IMR-90 (cell line): ENCODE measurements at regions not wholly inside any gene's neighbourhood (a gene's known extent, or its start where the extent isn't known, plus 50 kb on each side); places are given as distances from the start of the nearest gene placed in this dataset.

Experiments
- ATAC-seq: fragments of 200-7000 bp; cut with Tn5 transposase; 2 replicates; pipeline ENCODE4 v1.9.1; 2020; ENCODE audit warnings: low read depth, mild to moderate bottlenecking, moderate library complexity
- BruUV-seq: library from RNA; stranded (reverse); fragments of 400-500 nt; replicated peaks from 2 replicates; lab custom pipeline; 2021; lab: Mats Ljungman, UMichigan
- CTCF ChIA-PET: fragments of 300-600 bp; formaldehyde crosslinking; extraction: SDS; loops from one replicate; lab custom pipeline; 2021; ENCODE audit warnings: antibody characterized with exemption; lab: Yijun Ruan, JAX
- POLR2A ChIA-PET: fragments of 300-600 bp; sonication (Branson Sonifier 250); formaldehyde crosslinking; loops from one replicate; lab custom pipeline; 2022; ENCODE audit warnings: antibody characterized with exemption; ENCODE audit not compliant: unreplicated experiment; lab: Charles Lee
- DNase-seq: peaks from one replicate; pipeline ENCODE4 v3.0.0; 2013
- H2AFZ ChIP-seq: replicated peaks from 2 replicates; pipeline ENCODE3; 2013; ENCODE audit warnings: low read length, mild to moderate bottlenecking; ENCODE audit not compliant: poor library complexity
- H2AK5ac ChIP-seq: 2 replicates; pipeline ENCODE4 v1.6.1; 2013; ENCODE audit warnings: low read depth, low read length, inconsistent platforms
- H2AK9ac ChIP-seq: replicated peaks from 2 replicates; pipeline ENCODE3; 2013; ENCODE audit warnings: mild to moderate bottlenecking, low read depth, low read length, moderate library complexity; ENCODE audit not compliant: poor library complexity
- H2BK120ac ChIP-seq: 2 replicates; pipeline ENCODE4 v1.6.1; 2013; ENCODE audit warnings: low read depth, low read length, inconsistent platforms
- H2BK15ac ChIP-seq: 3 replicates; pipeline ENCODE4 v1.6.1; 2013; ENCODE audit warnings: low read depth, low read length, inconsistent platforms
- H2BK20ac ChIP-seq: 2 replicates; pipeline ENCODE4 v1.6.1; 2013; ENCODE audit warnings: low read depth, mild to moderate bottlenecking, inconsistent platforms, low read length, moderate library complexity
- H2BK5ac ChIP-seq: 2 replicates; pipeline ENCODE4 v1.6.1; 2013; ENCODE audit warnings: mild to moderate bottlenecking, low read depth, low read length, inconsistent platforms; ENCODE audit not compliant: poor library complexity, severe bottlenecking
- H3K14ac ChIP-seq: replicated peaks from 2 replicates; pipeline ENCODE4 v1.6.1; 2013; ENCODE audit warnings: low read depth, low read length, inconsistent platforms
- H3K18ac ChIP-seq: 2 replicates; pipeline ENCODE4 v1.6.1; 2013; ENCODE audit warnings: low read depth, low read length, control low read depth
- H3K23ac ChIP-seq: 2 replicates; pipeline ENCODE4 v1.6.1; 2013; ENCODE audit warnings: low read depth, low read length, inconsistent platforms
- H3K27ac ChIP-seq: 2 replicates; pipeline ENCODE4 v1.5.1; 2013; ENCODE audit warnings: mild to moderate bottlenecking, control low read depth, low read length; ENCODE audit not compliant: insufficient read depth
- H3K27me3 ChIP-seq: 2 replicates; pipeline ENCODE4 v1.6.1; 2013; ENCODE audit warnings: low read length; ENCODE audit not compliant: control insufficient read depth, insufficient read depth
- H3K36me3 ChIP-seq: 2 replicates; pipeline ENCODE4 v1.6.1; 2013; ENCODE audit warnings: low read length, mixed read lengths; ENCODE audit not compliant: control insufficient read depth, insufficient read depth
- H3K4ac ChIP-seq: 2 replicates; pipeline ENCODE4 v1.6.1; 2013; ENCODE audit warnings: low read depth, low read length, inconsistent platforms
- H3K4me1 ChIP-seq: 2 replicates; pipeline ENCODE4 v1.6.1; 2013; ENCODE audit warnings: low read length, mixed read lengths; ENCODE audit not compliant: control insufficient read depth, insufficient read depth
- H3K4me2 ChIP-seq: 2 replicates; pipeline ENCODE4 v1.6.1; 2013; ENCODE audit warnings: low read depth, mild to moderate bottlenecking, control low read depth, low read length, moderate library complexity
- H3K4me3 ChIP-seq: 2 replicates; pipeline ENCODE4 v1.5.1; 2013; ENCODE audit warnings: low read depth, mild to moderate bottlenecking, control low read depth, low read length, moderate library complexity; ENCODE audit not compliant: insufficient read depth
- H3K56ac ChIP-seq: 2 replicates; pipeline ENCODE4 v1.6.1; 2013; ENCODE audit warnings: low read length, inconsistent platforms; ENCODE audit not compliant: insufficient read depth; ENCODE audit errors: extremely low read depth
- H3K79me1 ChIP-seq, 2 experiments: 2 replicates each; pipeline ENCODE4 v1.6.1; 2013; ENCODE audit warnings: low read length in 2 of 2, inconsistent platforms in 1 of 2, low read depth in 1 of 2
- H3K9ac ChIP-seq: 2 replicates; pipeline ENCODE4 v1.6.1; 2013; ENCODE audit warnings: low read depth, low read length, control low read depth
- H3K9me1 ChIP-seq: 2 replicates; pipeline ENCODE4 v1.6.1; 2013; ENCODE audit warnings: low read length, inconsistent platforms; ENCODE audit not compliant: insufficient read depth
- H3K9me3 ChIP-seq: 2 replicates; pipeline ENCODE4 v1.6.1; 2013; ENCODE audit warnings: low read length; ENCODE audit not compliant: control insufficient read depth, insufficient read depth
- H4K20me1 ChIP-seq: 2 replicates; pipeline ENCODE4 v1.6.1; 2013; ENCODE audit warnings: low read length, inconsistent platforms; ENCODE audit not compliant: insufficient read depth
- H4K5ac ChIP-seq: 2 replicates; pipeline ENCODE4 v1.6.1; 2013; ENCODE audit warnings: mild to moderate bottlenecking, low read depth, low read length, control low read depth
- H4K8ac ChIP-seq, 2 experiments: 2 replicates each; pipeline ENCODE4 v1.6.1; 2013; ENCODE audit warnings: low read depth in 2 of 2, low read length in 2 of 2, control low read depth in 1 of 2, inconsistent platforms in 1 of 2
- H4K91ac ChIP-seq: 2 replicates; pipeline ENCODE4 v1.6.1; 2013; ENCODE audit warnings: low read depth, low read length, inconsistent platforms; ENCODE audit not compliant: insufficient read depth
- BHLHE40 ChIP-seq: fragments of 150-350 bp; IDR thresholded peaks from 2 replicates; pipeline ENCODE4 v1.6.1; 2016; ENCODE audit warnings: mild to moderate bottlenecking, low read depth, low read length
- CEBPB ChIP-seq: IDR thresholded peaks from 2 replicates; pipeline ENCODE4 v1.6.1; 2012; ENCODE audit warnings: low read depth, low read length, improper control_type of control experiment
- CHD1 ChIP-seq: IDR thresholded peaks from 2 replicates; pipeline ENCODE4 v1.6.1; 2012; ENCODE audit warnings: low read depth, low read length, improper control_type of control experiment
- ELK1 ChIP-seq: fragments of 150-350 bp; IDR thresholded peaks from 2 replicates; pipeline ENCODE4 v1.6.1; 2016; ENCODE audit warnings: low read depth, mild to moderate bottlenecking, low read length, moderate library complexity, borderline replicate concordance
- FOS ChIP-seq: fragments of 150-350 bp; IDR thresholded peaks from 2 replicates; pipeline ENCODE4 v1.6.1; 2016; ENCODE audit warnings: low read depth, low read length
- MAFK ChIP-seq: IDR thresholded peaks from 2 replicates; pipeline ENCODE4 v1.6.1; 2012; ENCODE audit warnings: low read depth, low read length, improper control_type of control experiment
- MAZ ChIP-seq: IDR thresholded peaks from 2 replicates; pipeline ENCODE4 v1.6.1; 2012; ENCODE audit warnings: low read depth, mild to moderate bottlenecking, low read length, improper control_type of control experiment, moderate library complexity, borderline replicate concordance
- MXI1 ChIP-seq: IDR thresholded peaks from 2 replicates; pipeline ENCODE4 v1.6.1; 2012; ENCODE audit warnings: low read depth, mild to moderate bottlenecking, low read length, moderate library complexity, borderline replicate concordance
- NFE2L2 ChIP-seq: fragments of 150-350 bp; IDR thresholded peaks from 2 replicates; pipeline ENCODE4 v1.6.1; 2016; ENCODE audit warnings: low read depth, mild to moderate bottlenecking, low read length
- POLR2A ChIP-seq: IDR thresholded peaks from 2 replicates; pipeline ENCODE4 v1.6.1; 2012; ENCODE audit warnings: mild to moderate bottlenecking, low read depth, low read length
- RAD21 ChIP-seq: IDR thresholded peaks from 2 replicates; pipeline ENCODE4 v1.6.1; 2012; ENCODE audit warnings: low read length, improper control_type of control experiment
- RCOR1 ChIP-seq: IDR thresholded peaks from 2 replicates; pipeline ENCODE4 v1.6.1; 2012; ENCODE audit warnings: mild to moderate bottlenecking, low read length, improper control_type of control experiment; ENCODE audit not compliant: insufficient replicate concordance
- RFX5 ChIP-seq: IDR thresholded peaks from 2 replicates; pipeline ENCODE4 v1.8.0; 2012; ENCODE audit warnings: low read depth, mild to moderate bottlenecking, low read length, moderate library complexity
- SMC3 ChIP-seq: fragments of 150-350 bp; IDR thresholded peaks from 2 replicates; pipeline ENCODE4 v1.6.1; 2016; ENCODE audit warnings: low read depth, mild to moderate bottlenecking, antibody characterized with exemption, low read length, moderate library complexity
- USF2 ChIP-seq: fragments of 150-350 bp; IDR thresholded peaks from 2 replicates; pipeline ENCODE4 v1.6.1; 2017; ENCODE audit warnings: mild to moderate bottlenecking, antibody characterized with exemption, low read length, low read depth
- WGBS, 2 experiments: methylation state at CpG; one replicate each; pipeline versions ENCODE4 v1.1.5 to v1.1.7; 2013; ENCODE audit warnings: missing lambda C conversion rate in 2 of 2; ENCODE audit not compliant: insufficient read length in 1 of 2; ENCODE audit errors: extremely low coverage in 2 of 2; 5-methylcytosine and 5-hydroxymethylcytosine counted together
- dilution Hi-C: fragments of 300-500 bp; cut with HindIII; formaldehyde crosslinking; loops from one replicate; pipeline ENCODE4 v1.14.3; 2018; ENCODE audit warnings: low sequenced_read_pairs; ENCODE audit not compliant: unreplicated experiment
- in situ Hi-C: fragments of 300-500 bp; cut with MboI; formaldehyde crosslinking; loops from 3 replicates; pipeline ENCODE4 v1.14.3; 2019; ENCODE audit warnings: low sequenced_read_pairs, inconsistent platforms, mixed read lengths
- intact Hi-C: fragments of 100-400 bp; cut with micrococcal nuclease; formaldehyde crosslinking; loops from 2 replicates; pipeline ENCODE4 v1.10.0; 2022
- TF ChIP-seq, protein P1 (sequence below): conservative IDR thresholded peaks from 2 replicates; pipeline ENCODE4 v1.5.1; 2012; ENCODE audit warnings: mild to moderate bottlenecking, low read depth, low read length, improper control_type of control experiment

- in situ Hi-C loops, result loop anchor here (25.0 kb wide), 1 partner anchor 1722 kb away; no protein-coding TSS in a partner anchor
- no TSS peak for BruUV-seq
These were observed 856.6 kb upstream of the KLHL1 start for GRCh38 chr13:70964874-70965273.

More at GRCh38 chr13:70964874-70965273, 856.6 kb upstream of the KLHL1 start:
- intact Hi-C loops (loop anchor here (5.0 to 10.0 kb wide), 2 partner anchors 1597 to 1730 kb away; no protein-coding TSS in a partner anchor), dilution Hi-C loops (no loop called here)
- no peak for TF ChIP-seq CEBPB
- no peak for TF ChIP-seq POLR2A
- TF ChIP-seq MXI1, result no peak
- TF ChIP-seq, protein P1, sequence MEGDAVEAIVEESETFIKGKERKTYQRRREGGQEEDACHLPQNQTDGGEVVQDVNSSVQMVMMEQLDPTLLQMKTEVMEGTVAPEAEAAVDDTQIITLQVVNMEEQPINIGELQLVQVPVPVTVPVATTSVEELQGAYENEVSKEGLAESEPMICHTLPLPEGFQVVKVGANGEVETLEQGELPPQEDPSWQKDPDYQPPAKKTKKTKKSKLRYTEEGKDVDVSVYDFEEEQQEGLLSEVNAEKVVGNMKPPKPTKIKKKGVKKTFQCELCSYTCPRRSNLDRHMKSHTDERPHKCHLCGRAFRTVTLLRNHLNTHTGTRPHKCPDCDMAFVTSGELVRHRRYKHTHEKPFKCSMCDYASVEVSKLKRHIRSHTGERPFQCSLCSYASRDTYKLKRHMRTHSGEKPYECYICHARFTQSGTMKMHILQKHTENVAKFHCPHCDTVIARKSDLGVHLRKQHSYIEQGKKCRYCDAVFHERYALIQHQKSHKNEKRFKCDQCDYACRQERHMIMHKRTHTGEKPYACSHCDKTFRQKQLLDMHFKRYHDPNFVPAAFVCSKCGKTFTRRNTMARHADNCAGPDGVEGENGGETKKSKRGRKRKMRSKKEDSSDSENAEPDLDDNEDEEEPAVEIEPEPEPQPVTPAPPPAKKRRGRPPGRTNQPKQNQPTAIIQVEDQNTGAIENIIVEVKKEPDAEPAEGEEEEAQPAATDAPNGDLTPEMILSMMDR, result no peak
- TF ChIP-seq CHD1, result no peak
- no peak for TF ChIP-seq NFE2L2
- no peak for TF ChIP-seq FOS
- no peak for TF ChIP-seq SMC3
- TF ChIP-seq RCOR1, result no peak
- no peak for TF ChIP-seq ELK1
- TF ChIP-seq BHLHE40, result no peak
- TF ChIP-seq RFX5, result no peak
- no peak for TF ChIP-seq MAFK
- no peak for TF ChIP-seq USF2
- TF ChIP-seq RAD21, result no peak
- TF ChIP-seq MAZ, result no peak
- Histone ChIP-seq H2BK120ac (no peak overlapping the region), H2AK9ac (no peak overlapping the region), H3K9me1 (no peaks in the 10 kb centered on the region), H4K20me1 (no peaks in the 10 kb centered on the region), H2AK5ac (no peak overlapping the region), H3K9me3 (no peaks in the 10 kb centered on the region), H4K8ac (no peak overlapping the region), H3K56ac (no peak overlapping the region), H3K4ac (no peak overlapping the region), H3K79me1 (no peaks in the 10 kb centered on the region), H2AFZ (no peak overlapping the region), H3K4me1 (no peaks in the 10 kb centered on the region), H2BK15ac (no peak overlapping the region), H3K9ac (no peak overlapping the region), H3K36me3 (no peaks in the 10 kb centered on the region), H2BK20ac (no peak overlapping the region), H3K27me3 (no peaks in the 10 kb centered on the region), H3K18ac (no peak overlapping the region), H3K14ac (no peak overlapping the region), H3K23ac (no peak overlapping the region), H2BK5ac (no peak overlapping the region), H4K5ac (no peak overlapping the region), H3K4me3 (no peak overlapping the region), H3K27ac (no peak overlapping the region), H3K4me2 (no peak overlapping the region), H4K91ac (no peak overlapping the region)
- WGBS, 2 experiments, result no CpG with 5 or more reads among the region's 1 CpG
- no peak for DNase-seq
- no peak for ATAC-seq
- ChIA-PET CTCF (no interaction called here), POLR2A (no interaction called here)
